HCT116 (cell line): ENCODE measurements at regions not wholly inside any gene's neighbourhood (a gene's known extent, or its start where the extent isn't known, plus 50 kb on each side); places are given as distances from the start of the nearest gene placed in this dataset.

ENCODE experiments used
- ATAC-seq: fragments of 200-7000 bp; cut with Tn5 transposase; 2 replicates; pipeline ENCODE4 v1.9.1; 2020; ENCODE audit warnings: mild to moderate bottlenecking, moderate library complexity
- BruUV-seq: library from RNA; stranded (reverse); fragments of 400-500 nt; replicated peaks from 2 replicates; lab custom pipeline; 2021; lab: Mats Ljungman, UMichigan
- CTCF ChIA-PET: fragments of 300-600 bp; sonication (Branson Sonifier 250); formaldehyde crosslinking; loops from one replicate; lab custom pipeline; 2021; ENCODE audit warnings: antibody characterized with exemption; lab: Charles Lee
- POLR2A ChIA-PET: fragments of 300-600, 350-600 bp; sonication (Branson Sonifier 250); formaldehyde crosslinking; loops from one replicate; lab custom pipeline; 2021; ENCODE audit warnings: antibody characterized with exemption; lab: Charles Lee
- RAD21 ChIA-PET, 2 experiments: fragments of 300-600 bp; sonication (Branson Sonifier 250); formaldehyde crosslinking; loops; one replicate each; lab custom pipeline; 2023; ENCODE audit warnings: low total read pairs in 2 of 2; ENCODE audit not compliant: uncharacterized antibody in 2 of 2, unreplicated experiment in 2 of 2, low non-redundant PET in 1 of 2; lab: Charles Lee
- DNase-seq: peaks from one replicate; pipeline ENCODE4 v3.0.0-alpha.2; 2010; ENCODE audit warnings: low read depth, low spot score
- H2AFZ ChIP-seq: fragments of 200-600 bp; shearing (Covaris generic), sonication (generic); 2 replicates; pipeline ENCODE4 v1.6.1; 2017; ENCODE audit warnings: low read depth, mixed run types, mixed read lengths, antibody characterized with exemption, low read length; ENCODE audit not compliant: poor library complexity, severe bottlenecking
- H3K27ac ChIP-seq: 2 replicates; pipeline ENCODE4 v1.5.1; 2012; ENCODE audit warnings: low read depth, low read length
- H3K27me3 ChIP-seq: fragments of 200-600 bp; sonication (generic); 2 replicates; pipeline ENCODE4 v1.6.1; 2016; ENCODE audit warnings: mixed run types, low read length, mixed read lengths; ENCODE audit not compliant: insufficient read depth
- H3K36me3 ChIP-seq, 2 experiments: fragments of 200-500 bp in 1 of 2; fragments of 200-600 bp in 1 of 2; sonication (Bioruptor generic) in 1 of 2; sonication (generic) in 1 of 2; 2 replicates each; pipeline versions ENCODE4 v1.5.1 to v1.6.1; 2014 to 2016; ENCODE audit warnings: low read length in 2 of 2, inconsistent platforms in 1 of 2, mixed read lengths in 1 of 2, mixed run types in 1 of 2; ENCODE audit not compliant: insufficient read depth in 2 of 2, control insufficient read depth in 1 of 2
- H3K4me1 ChIP-seq, 2 experiments: fragments of 200-600 bp in 1 of 2; sonication (generic) in 1 of 2; 2 replicates each; pipeline versions ENCODE4 v1.5.1 to v1.6.1; 2012 to 2017; ENCODE audit warnings: low read length in 2 of 2, inconsistent platforms in 1 of 2, mild to moderate bottlenecking in 1 of 2, mixed read lengths in 1 of 2, mixed run types in 1 of 2, moderate library complexity in 1 of 2; ENCODE audit not compliant: insufficient read depth in 2 of 2, control insufficient read depth in 1 of 2
- H3K4me2 ChIP-seq: fragments of 200-600 bp; sonication (generic); 2 replicates; pipeline ENCODE4 v1.6.1; 2017; ENCODE audit warnings: mixed run types, low read length, mixed read lengths
- H3K4me3 ChIP-seq, 2 experiments: fragments of 200-600 bp in 1 of 2; sonication (generic) in 1 of 2; replicated peaks in 1 of 2; 2 replicates each; pipeline ENCODE4 v1.5.1; 2011 to 2016; ENCODE audit warnings: low read length in 2 of 2, control low read depth in 1 of 2, low read depth in 1 of 2, mild to moderate bottlenecking in 1 of 2, mixed read lengths in 1 of 2, mixed run types in 1 of 2
- H3K79me2 ChIP-seq: fragments of 200-600 bp; sonication (generic); 2 replicates; pipeline ENCODE4 v1.6.1; 2017; ENCODE audit warnings: mild to moderate bottlenecking, mixed run types, low read length, moderate library complexity, mixed read lengths; ENCODE audit not compliant: insufficient read depth
- H3K9ac ChIP-seq: fragments of 200-600 bp; sonication (generic); 2 replicates; pipeline ENCODE4 v1.6.1; 2016; ENCODE audit warnings: low read length, mixed read lengths
- H3K9me2 ChIP-seq: fragments of 200-600 bp; sonication (generic), shearing (Covaris generic); 2 replicates; pipeline ENCODE4 v1.6.1; 2017; ENCODE audit warnings: mixed run types, mild to moderate bottlenecking, moderate library complexity; ENCODE audit not compliant: insufficient read depth
- H3K9me3 ChIP-seq, 2 experiments: fragments of 200-500 bp in 1 of 2; fragments of 200-600 bp in 1 of 2; sonication (Bioruptor generic) in 1 of 2; sonication (generic) in 1 of 2; 2 replicates each; pipeline ENCODE4 v1.6.1; 2014 to 2017; ENCODE audit warnings: low read length in 2 of 2, mixed read lengths in 2 of 2, inconsistent platforms in 1 of 2, low read depth in 1 of 2, mild to moderate bottlenecking in 1 of 2, mixed run types in 1 of 2, moderate library complexity in 1 of 2; ENCODE audit not compliant: control insufficient read depth in 1 of 2, insufficient read depth in 1 of 2
- H4K20me1 ChIP-seq: fragments of 200-600 bp; sonication (generic), shearing (Covaris generic); 2 replicates; pipeline ENCODE4 v1.6.1; 2017; ENCODE audit warnings: mixed run types, mild to moderate bottlenecking, moderate library complexity; ENCODE audit not compliant: insufficient read depth
- EGR1 ChIP-seq: IDR thresholded peaks from 2 replicates; pipeline ENCODE4 v1.6.1; 2012; ENCODE audit warnings: low read depth
- FOSL1 ChIP-seq: IDR thresholded peaks from 2 replicates; pipeline ENCODE4 v1.6.1; 2012; ENCODE audit warnings: low read depth
- POLR2A ChIP-seq: IDR thresholded peaks from 2 replicates; pipeline ENCODE4 v1.7.0; 2011; ENCODE audit warnings: borderline replicate concordance; ENCODE audit not compliant: insufficient read depth, insufficient read length; ENCODE audit errors: extremely low read depth
- SIN3A ChIP-seq: IDR thresholded peaks from 2 replicates; pipeline ENCODE4 v1.6.1; 2012; ENCODE audit warnings: low read depth
- SP1 ChIP-seq: IDR thresholded peaks from 2 replicates; pipeline ENCODE4 v1.6.1; 2012; ENCODE audit warnings: low read depth
- SRF ChIP-seq: IDR thresholded peaks from 2 replicates; pipeline ENCODE4 v1.6.1; 2012; ENCODE audit warnings: low read depth
- TCF7L2 ChIP-seq: IDR thresholded peaks from 2 replicates; pipeline ENCODE4 v1.7.0; 2011; ENCODE audit warnings: borderline replicate concordance, inconsistent platforms; ENCODE audit not compliant: insufficient read depth, insufficient read length; ENCODE audit errors: extremely low read depth
- ZFX ChIP-seq: fragments of 450-650 bp; IDR thresholded peaks from 2 replicates; pipeline ENCODE4 v1.6.1; 2017
- intact Hi-C: fragments of 100-400 bp; cut with micrococcal nuclease; formaldehyde crosslinking; loops from 2 replicates; pipeline ENCODE4 v1.10.0; 2022
- TF ChIP-seq, protein P1 (sequence below): IDR thresholded peaks from 2 replicates; pipeline ENCODE4 v1.6.1; 2012
- TF ChIP-seq, protein P2 (sequence below): IDR thresholded peaks from 2 replicates; pipeline ENCODE4 v1.6.1; 2011; ENCODE audit warnings: mild to moderate bottlenecking, low read length, moderate library complexity; ENCODE audit not compliant: insufficient replicate concordance; ENCODE audit errors: extremely low read depth

DNA sequence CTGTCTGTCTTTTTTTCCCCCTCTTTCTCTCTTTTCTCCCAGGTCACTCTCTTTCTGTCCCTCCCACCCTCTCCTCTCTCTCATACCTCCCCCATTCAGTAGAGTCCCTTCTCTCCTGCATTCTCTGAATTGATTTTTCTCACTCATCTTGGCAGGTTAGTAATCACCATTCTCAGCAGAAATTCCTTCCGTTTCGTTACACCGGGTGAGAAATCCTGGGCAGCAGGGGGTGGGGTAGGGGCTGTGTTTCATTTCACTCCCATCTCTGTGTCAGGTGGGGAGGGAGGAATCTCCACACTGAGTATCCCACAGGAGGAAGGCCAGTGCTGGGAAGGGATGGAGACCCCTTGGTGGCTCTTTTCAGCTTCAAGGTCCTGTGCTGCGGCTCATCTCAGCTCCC is 253.5 kb downstream of the MIAT start:
- H3K4me2 ChIP-seq: no peak overlapping the region
- no TSS peak for BruUV-seq
- ATAC-seq (no peak), DNase-seq (no peak)
- no peak overlapping the region for H3K4me3 ChIP-seq
- peaks cover 71% of the 10 kb centered on the region for H3K27me3 ChIP-seq
- no peaks in the 10 kb centered on the region for H4K20me1 ChIP-seq
- POLR2A ChIA-PET: no interaction called here
- CTCF ChIA-PET: no interaction called here
- no peaks in the 10 kb centered on the region for H3K9me3 ChIP-seq
- no peak overlapping the region for H2AFZ ChIP-seq
- H3K9me2 ChIP-seq: no peaks in the 10 kb centered on the region
- RAD21 ChIA-PET: no interaction called here
- TF ChIP-seq SRF (no peak), SP1 (no peak), EGR1 (no peak), TCF7L2 (no peak), POLR2A (no peak), FOSL1 (no peak), SIN3A (no peak), ZFX (no peak)
- TF ChIP-seq, protein P1, sequence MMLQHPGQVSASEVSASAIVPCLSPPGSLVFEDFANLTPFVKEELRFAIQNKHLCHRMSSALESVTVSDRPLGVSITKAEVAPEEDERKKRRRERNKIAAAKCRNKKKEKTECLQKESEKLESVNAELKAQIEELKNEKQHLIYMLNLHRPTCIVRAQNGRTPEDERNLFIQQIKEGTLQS: no peak
- TF ChIP-seq, protein P2, sequence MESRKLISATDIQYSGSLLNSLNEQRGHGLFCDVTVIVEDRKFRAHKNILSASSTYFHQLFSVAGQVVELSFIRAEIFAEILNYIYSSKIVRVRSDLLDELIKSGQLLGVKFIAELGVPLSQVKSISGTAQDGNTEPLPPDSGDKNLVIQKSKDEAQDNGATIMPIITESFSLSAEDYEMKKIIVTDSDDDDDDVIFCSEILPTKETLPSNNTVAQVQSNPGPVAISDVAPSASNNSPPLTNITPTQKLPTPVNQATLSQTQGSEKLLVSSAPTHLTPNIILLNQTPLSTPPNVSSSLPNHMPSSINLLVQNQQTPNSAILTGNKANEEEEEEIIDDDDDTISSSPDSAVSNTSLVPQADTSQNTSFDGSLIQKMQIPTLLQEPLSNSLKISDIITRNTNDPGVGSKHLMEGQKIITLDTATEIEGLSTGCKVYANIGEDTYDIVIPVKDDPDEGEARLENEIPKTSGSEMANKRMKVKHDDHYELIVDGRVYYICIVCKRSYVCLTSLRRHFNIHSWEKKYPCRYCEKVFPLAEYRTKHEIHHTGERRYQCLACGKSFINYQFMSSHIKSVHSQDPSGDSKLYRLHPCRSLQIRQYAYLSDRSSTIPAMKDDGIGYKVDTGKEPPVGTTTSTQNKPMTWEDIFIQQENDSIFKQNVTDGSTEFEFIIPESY: no peak
- TF ChIP-seq, all 23 proteins: peak for 0
- H3K79me2 ChIP-seq: no peaks in the 10 kb centered on the region
- H3K27ac ChIP-seq: no peak overlapping the region
- no peak overlapping the region for H3K9ac ChIP-seq
- intact Hi-C loops: no loop called here
- no peaks in the 10 kb centered on the region for H3K4me1 ChIP-seq
- H3K36me3 ChIP-seq: no peaks in the 10 kb centered on the region
